Neuronal stem cell (in vitro differentiated cells): ENCODE measurements at regions not wholly inside any gene's neighbourhood (a gene's known extent, or its start where the extent isn't known, plus 50 kb on each side); places are given as distances from the start of the nearest gene placed in this dataset.

Source experiments
- DNase-seq: peaks from one replicate; pipeline ENCODE4 v3.0.0-alpha.2; 2013; ENCODE audit warnings: low spot score
- H2AFZ ChIP-seq: one replicate; pipeline ENCODE4 v1.6.1; 2013; ENCODE audit warnings: mild to moderate bottlenecking, low read length, inconsistent platforms
- H2AK5ac ChIP-seq: 2 replicates; pipeline ENCODE4 v1.6.1; 2013; ENCODE audit warnings: low read depth, mild to moderate bottlenecking, inconsistent platforms, low read length, moderate library complexity, mixed read lengths
- H2BK120ac ChIP-seq: 2 replicates; pipeline ENCODE4 v1.6.1; 2013; ENCODE audit warnings: low read depth, mild to moderate bottlenecking, inconsistent platforms, low read length, moderate library complexity, mixed read lengths
- H2BK12ac ChIP-seq: one replicate; pipeline ENCODE4 v1.6.1; 2013; ENCODE audit warnings: low read length, inconsistent platforms
- H2BK15ac ChIP-seq: 2 replicates; pipeline ENCODE4 v1.6.1; 2013; ENCODE audit warnings: mild to moderate bottlenecking, low read length, inconsistent platforms, mixed read lengths
- H2BK5ac ChIP-seq: one replicate; pipeline ENCODE4 v1.6.1; 2013; ENCODE audit warnings: inconsistent platforms, mild to moderate bottlenecking, low read length, moderate library complexity
- H3K14ac ChIP-seq: one replicate; pipeline ENCODE4 v1.6.1; 2013; ENCODE audit warnings: low read length, inconsistent platforms
- H3K18ac ChIP-seq: 2 replicates; pipeline ENCODE4 v1.6.1; 2013; ENCODE audit warnings: low read length, inconsistent platforms
- H3K23ac ChIP-seq: 2 replicates; pipeline ENCODE4 v1.6.1; 2013; ENCODE audit warnings: low read depth, mild to moderate bottlenecking, mixed read lengths, low read length, inconsistent platforms; ENCODE audit not compliant: poor library complexity
- H3K27ac ChIP-seq: replicated peaks from 3 replicates; pipeline ENCODE4 v1.5.1; 2013; ENCODE audit warnings: low read length, inconsistent platforms
- H3K27me3 ChIP-seq, 3 experiments: 2 replicates each; pipeline ENCODE4 v1.6.1; 2013; ENCODE audit warnings: low read length in 3 of 3, mild to moderate bottlenecking in 2 of 3, inconsistent platforms in 1 of 3, low read depth in 1 of 3, mixed read lengths in 1 of 3, moderate library complexity in 1 of 3; ENCODE audit not compliant: control insufficient read depth in 3 of 3, insufficient read depth in 3 of 3
- H3K36me3 ChIP-seq, 2 donors: replicated peaks in 1 of 2; 2 replicates each; pipeline ENCODE4 v1.6.1; 2013; ENCODE audit warnings: low read length in 2 of 2; ENCODE audit not compliant: control insufficient read depth in 2 of 2, insufficient read depth in 2 of 2
- H3K4ac ChIP-seq: 2 replicates; pipeline ENCODE4 v1.6.1; 2013; ENCODE audit warnings: inconsistent platforms, mild to moderate bottlenecking, low read length, moderate library complexity
- H3K4me1 ChIP-seq, 2 donors: 1 replicate in 1 of 2; 2 replicates in 1 of 2; pipeline ENCODE4 v1.6.1; 2013; ENCODE audit warnings: low read length in 2 of 2, low read depth in 1 of 2; ENCODE audit not compliant: control insufficient read depth in 2 of 2, insufficient read depth in 1 of 2
- H3K4me2 ChIP-seq: one replicate; pipeline ENCODE4 v1.6.1; 2013; ENCODE audit warnings: mild to moderate bottlenecking, low read length, inconsistent platforms; ENCODE audit not compliant: insufficient read depth, poor library complexity, severe bottlenecking
- H3K4me3 ChIP-seq, 2 donors: 2 replicates each; pipeline ENCODE4 v1.5.1; 2013; ENCODE audit warnings: low read length in 2 of 2, mild to moderate bottlenecking in 2 of 2, inconsistent platforms in 1 of 2, moderate library complexity in 1 of 2
- H3K79me1 ChIP-seq: one replicate; pipeline ENCODE4 v1.6.1; 2013; ENCODE audit warnings: low read depth, mild to moderate bottlenecking, inconsistent platforms, low read length, moderate library complexity
- H3K9ac ChIP-seq: one replicate; pipeline ENCODE4 v1.6.1; 2013; ENCODE audit warnings: mild to moderate bottlenecking, low read depth, low read length, inconsistent platforms; ENCODE audit not compliant: poor library complexity
- H3K9me3 ChIP-seq, 2 donors: replicated peaks in 1 of 2; 2 replicates each; pipeline versions ENCODE3 to v1.6.1; 2013; ENCODE audit warnings: low read length in 2 of 2, mild to moderate bottlenecking in 2 of 2, inconsistent platforms in 1 of 2, low read depth in 1 of 2, mixed read lengths in 1 of 2, moderate library complexity in 1 of 2; ENCODE audit not compliant: control insufficient read depth in 2 of 2, insufficient read depth in 1 of 2
- H4K8ac ChIP-seq: one replicate; pipeline ENCODE4 v1.6.1; 2013; ENCODE audit warnings: low read depth, mild to moderate bottlenecking, inconsistent platforms, low read length, moderate library complexity
- H4K91ac ChIP-seq: one replicate; pipeline ENCODE4 v1.6.1; 2013; ENCODE audit warnings: low read length, low read depth, mild to moderate bottlenecking, inconsistent platforms; ENCODE audit not compliant: poor library complexity
- WGBS, 2 donors: extraction: QIAGEN DNeasy Blood & Tissue Kit; methylation state at CpG; one replicate each; pipeline ENCODE4 v1.1.7; 2013; ENCODE audit warnings: missing lambda C conversion rate in 2 of 2, mixed read lengths in 1 of 2; ENCODE audit not compliant: insufficient read length in 2 of 2, insufficient replicate concordance in 1 of 2; ENCODE audit errors: extremely low coverage in 2 of 2; 5-methylcytosine and 5-hydroxymethylcytosine counted together

DNA sequence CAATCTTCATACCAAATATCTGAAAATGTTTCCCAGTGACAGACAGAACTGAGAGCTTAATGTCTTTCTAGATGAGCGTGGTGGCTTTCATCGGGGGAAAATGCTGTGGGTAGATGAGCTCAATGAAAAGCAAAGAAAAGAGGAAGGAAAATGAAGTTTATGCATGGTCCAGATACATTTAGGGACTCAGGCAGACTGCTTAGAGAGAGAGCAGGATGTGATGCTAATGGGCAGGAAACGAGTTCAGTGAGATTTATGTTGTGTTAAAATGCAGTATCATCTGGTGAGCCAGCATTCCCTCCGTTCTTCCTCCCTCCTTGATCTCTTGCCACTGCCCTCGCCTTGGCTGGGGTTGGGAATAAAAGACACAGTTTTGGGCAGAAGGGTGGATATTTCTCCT lies 229.2 kb downstream of the GBA3 start:
- H4K91ac ChIP-seq = no peak overlapping the region
- H3K4me3 ChIP-seq = no peak overlapping the region
- H3K27ac ChIP-seq = no peak overlapping the region
- H2AK5ac ChIP-seq = no peak overlapping the region
- H3K18ac ChIP-seq = no peak overlapping the region
- no peak overlapping the region for H3K9ac ChIP-seq
- H4K8ac ChIP-seq = no peak overlapping the region
- DNase-seq = no peak
- H3K4me2 ChIP-seq = no peak overlapping the region
- H2BK5ac ChIP-seq = no peak overlapping the region
- H3K79me1 ChIP-seq = no peaks in the 10 kb centered on the region
- WGBS, 2 donors = no CpG with 5 or more reads among the region's 5 CpGs
- no peak overlapping the region for H3K14ac ChIP-seq
- H3K36me3 ChIP-seq = no peaks in the 10 kb centered on the region
- no peak overlapping the region for H3K23ac ChIP-seq
- H2BK120ac ChIP-seq = no peak overlapping the region
- peaks cover 0 to 3% of the 10 kb centered on the region in 2 donors for H3K4me1 ChIP-seq
- H3K27me3 ChIP-seq = no peaks in the 10 kb centered on the region
- no peak overlapping the region for H3K4ac ChIP-seq
- no peaks in the 10 kb centered on the region for H3K9me3 ChIP-seq
- H2BK15ac ChIP-seq = no peak overlapping the region
- no peak overlapping the region for H2BK12ac ChIP-seq
- no peak overlapping the region for H2AFZ ChIP-seq

DNA sequence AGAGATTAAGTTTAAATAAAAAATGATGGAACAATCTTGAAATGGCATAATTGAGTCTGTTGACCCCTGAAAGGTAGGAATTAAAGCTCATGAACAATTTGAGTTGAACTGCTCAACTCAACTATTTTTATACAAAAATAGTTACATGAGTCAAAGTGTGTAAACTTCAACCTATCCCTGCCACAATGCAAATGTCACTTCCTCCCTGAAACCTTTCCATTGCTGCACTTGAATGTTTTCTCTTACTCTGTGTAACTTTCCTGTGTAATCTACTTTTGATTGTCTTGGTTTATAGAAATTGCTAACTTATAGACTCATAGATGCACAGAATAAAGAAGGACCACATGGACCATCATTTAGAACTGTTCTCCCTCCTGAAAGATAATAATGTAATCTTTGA lies 218.5 kb downstream of the GBA3 start:
- Histone ChIP-seq H3K18ac (no peak overlapping the region), H4K8ac (no peak overlapping the region), H3K14ac (no peak overlapping the region), H3K4me1 (no peaks in the 10 kb centered on the region), H4K91ac (no peak overlapping the region), H3K27me3 (no peaks in the 10 kb centered on the region), H3K9ac (no peak overlapping the region), H3K79me1 (no peaks in the 10 kb centered on the region), H3K36me3 (no peaks in the 10 kb centered on the region), H3K4ac (no peak overlapping the region), H2BK15ac (no peak overlapping the region), H3K4me2 (no peak overlapping the region), H3K27ac (no peak overlapping the region), H2BK12ac (no peak overlapping the region), H3K23ac (no peak overlapping the region), H3K4me3 (no peak overlapping the region), H2AFZ (no peak overlapping the region), H2BK5ac (no peak overlapping the region), H2AK5ac (no peak overlapping the region), H2BK120ac (no peak overlapping the region), H3K9me3 (no peaks in the 10 kb centered on the region)
- no peak for DNase-seq

DNA sequence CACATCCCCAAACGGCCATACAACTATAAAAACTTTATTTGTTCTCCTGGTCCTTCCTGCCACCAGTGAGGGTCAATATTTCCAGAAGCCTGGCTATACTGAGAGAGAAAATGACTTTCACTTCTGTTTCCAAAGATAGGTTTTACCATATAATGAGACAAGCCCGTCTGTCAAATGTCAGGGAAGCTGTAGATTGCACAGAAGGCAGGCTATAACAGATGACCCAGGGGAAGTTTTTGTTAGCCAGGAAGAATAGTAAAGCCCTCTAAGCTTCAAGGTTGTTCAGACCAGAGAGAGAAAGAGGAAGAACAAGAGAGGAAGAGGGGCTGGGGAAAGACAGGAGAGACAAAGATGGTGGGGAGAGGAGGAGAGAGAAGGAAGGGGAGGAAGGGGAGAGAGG lies 217.5 kb downstream of the GBA3 start:
- DNase-seq = no peak
- Histone ChIP-seq H3K4me3 (no peak overlapping the region), H3K18ac (no peak overlapping the region), H2BK15ac (no peak overlapping the region), H3K9ac (no peak overlapping the region), H3K27me3 (no peaks in the 10 kb centered on the region), H3K36me3 (no peaks in the 10 kb centered on the region), H4K8ac (no peak overlapping the region), H2AK5ac (no peak overlapping the region), H3K27ac (no peak overlapping the region), H2BK5ac (no peak overlapping the region), H2AFZ (peak overlapping the region; percentile 35), H3K4ac (no peak overlapping the region), H3K23ac (no peak overlapping the region), H3K79me1 (no peaks in the 10 kb centered on the region), H3K14ac (no peak overlapping the region), H4K91ac (no peak overlapping the region), H2BK12ac (no peak overlapping the region), H3K4me2 (no peak overlapping the region), H2BK120ac (no peak overlapping the region), H3K9me3 (no peaks in the 10 kb centered on the region), H3K4me1 (no peaks in the 10 kb centered on the region)
- no CpG with 5 or more reads among the region's 2 CpGs for WGBS, 2 donors

DNA sequence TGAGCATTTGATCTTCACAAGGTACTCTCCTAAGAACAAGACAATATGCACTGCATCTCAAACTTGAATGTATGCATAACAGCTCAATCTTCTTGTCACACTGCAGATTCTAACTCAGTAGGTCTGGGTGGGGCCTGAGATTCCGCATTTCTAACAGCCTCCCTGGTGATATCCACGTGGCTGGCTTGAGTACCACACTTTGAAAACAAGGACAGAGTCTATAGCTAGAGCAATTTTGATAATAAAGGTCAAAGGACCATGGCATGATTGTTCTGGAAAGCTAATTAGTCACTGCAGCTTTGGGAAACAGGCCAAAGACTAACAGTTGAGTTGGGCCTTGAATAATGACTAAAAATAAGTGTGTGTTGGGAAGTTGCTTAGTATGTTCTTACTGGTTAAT lies 213.3 kb downstream of the GBA3 start:
- Histone ChIP-seq H3K14ac (no peak overlapping the region), H3K9ac (no peak overlapping the region), H3K9me3 (no peaks in the 10 kb centered on the region), H2BK120ac (no peak overlapping the region), H3K18ac (no peak overlapping the region), H3K79me1 (no peaks in the 10 kb centered on the region), H2BK12ac (no peak overlapping the region), H4K8ac (no peak overlapping the region), H3K36me3 (no peaks in the 10 kb centered on the region), H3K27me3 (no peaks in the 10 kb centered on the region), H3K4me1 (no peaks in the 10 kb centered on the region), H3K4me3 (no peak overlapping the region), H3K4ac (no peak overlapping the region), H3K27ac (no peak overlapping the region), H4K91ac (no peak overlapping the region), H2AK5ac (no peak overlapping the region), H2BK15ac (no peak overlapping the region), H2BK5ac (no peak overlapping the region), H3K23ac (no peak overlapping the region), H3K4me2 (no peak overlapping the region), H2AFZ (no peak overlapping the region)
- WGBS, 2 donors = no CpG with 5 or more reads among the region's 2 CpGs
- no peak for DNase-seq
